ENCODE measurements at regions not wholly inside any gene's neighbourhood (a gene's known extent, or its start where the extent isn't known, plus 50 kb on each side); places are given as distances from the start of the nearest gene placed in this dataset.

DNA sequence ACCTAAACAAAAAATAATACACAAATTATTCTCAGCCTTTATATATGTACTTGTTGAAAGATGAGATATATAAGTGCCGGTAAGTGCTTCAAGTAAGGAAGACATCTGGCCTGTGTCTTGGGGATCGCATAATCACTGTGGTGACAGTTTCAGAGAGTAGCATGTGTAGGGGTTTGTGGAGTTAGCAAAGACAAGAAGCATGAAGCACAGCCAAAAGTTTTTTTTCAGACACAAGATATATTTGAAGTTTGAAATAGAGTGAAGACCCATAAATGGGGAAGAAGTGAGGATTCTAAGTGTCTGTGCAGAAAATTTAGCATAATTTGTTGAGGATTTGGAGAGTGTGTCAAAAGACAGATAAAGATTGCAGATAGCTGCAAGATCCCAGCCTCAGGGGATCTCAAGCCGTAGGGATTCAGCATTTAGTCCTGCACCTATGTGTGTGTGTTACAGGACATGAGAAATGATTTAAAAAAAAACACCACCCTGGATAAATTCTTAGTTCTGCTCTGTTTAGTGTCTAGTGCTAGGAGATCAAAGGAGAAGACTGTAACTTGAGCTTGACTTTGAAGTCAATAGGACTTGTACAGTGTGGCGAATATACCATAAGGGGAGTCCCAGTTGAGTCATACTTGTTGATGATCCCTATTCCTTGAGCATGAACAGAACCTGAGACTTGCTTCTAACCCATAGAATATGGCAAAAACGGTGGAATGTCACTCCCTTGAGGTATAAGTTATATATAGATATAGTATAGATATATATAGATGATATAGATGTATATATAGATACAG is 123.9 kb upstream of the GRM7 start:
- CTCF ChIA-PET = no interaction called here
- POLR2A ChIA-PET = no interaction called here
- Mint-ChIP-seq H3K4me1 (no peaks in the 10 kb centered on the region), H3K27me3 (no peaks in the 10 kb centered on the region), H3K4me3 (no peak overlapping the region), H3K9me3 (peaks cover 2 to 39% (median 8%) of the 10 kb centered on the region in 5 donors), H3K27ac (no peak overlapping the region), H3K36me3 (no peaks in the 10 kb centered on the region)
- no peaks in the 10 kb centered on the region for H3K36me3 ChIP-seq (ENCODE audit: insufficient read depth, low read length)
- no peaks in the 10 kb centered on the region for H3K4me1 ChIP-seq (ENCODE audit: insufficient read depth, low read length)
- no peak overlapping the region for H3K4me3 ChIP-seq (ENCODE audit: low read length)
- H3K27ac ChIP-seq (ENCODE audit: low read depth, low read length) = no peak overlapping the region
- H3K9me3 ChIP-seq (ENCODE audit: low read length) = no peaks in the 10 kb centered on the region
- DNase-seq = no peak
- no peaks in the 10 kb centered on the region for H3K27me3 ChIP-seq (ENCODE audit: insufficient read depth, low read length, poor library complexity, severe bottlenecking)

DNA sequence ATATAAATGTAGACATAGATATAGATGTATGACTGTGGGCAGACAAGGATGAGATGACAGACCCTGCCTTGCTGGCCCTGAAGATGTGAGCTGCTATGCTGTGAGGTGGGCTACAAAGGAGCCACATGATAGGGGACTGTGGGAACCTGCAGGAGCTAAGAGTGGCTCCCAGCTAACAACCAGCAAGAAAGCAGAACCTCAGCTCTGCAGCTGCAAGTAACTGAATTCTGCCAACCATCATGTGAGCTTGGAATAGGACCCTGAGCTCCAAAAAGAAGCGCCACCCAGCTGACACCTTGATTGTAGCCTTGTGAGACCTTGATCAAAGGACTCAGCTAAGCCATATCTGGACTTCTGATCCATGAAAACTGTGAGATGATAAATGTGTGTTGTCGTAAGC is 123.3 kb upstream of the GRM7 start:
- Histone ChIP-seq H3K9me3 (ENCODE audit: low read length) (no peaks in the 10 kb centered on the region), H3K4me1 (ENCODE audit: insufficient read depth, low read length) (no peaks in the 10 kb centered on the region), H3K27me3 (ENCODE audit: insufficient read depth, low read length, poor library complexity, severe bottlenecking) (no peaks in the 10 kb centered on the region), H3K36me3 (ENCODE audit: insufficient read depth, low read length) (no peaks in the 10 kb centered on the region), H3K27ac (ENCODE audit: low read depth, low read length) (no peak overlapping the region), H3K4me3 (ENCODE audit: low read length) (no peak overlapping the region)
- DNase-seq = no peak
- POLR2A ChIA-PET = no interaction called here
- Mint-ChIP-seq H3K4me3 (no peak overlapping the region), H3K9me3 (peaks cover 5 to 39% (median 8%) of the 10 kb centered on the region in 5 donors), H3K36me3 (no peaks in the 10 kb centered on the region), H3K27me3 (no peaks in the 10 kb centered on the region), H3K4me1 (no peaks in the 10 kb centered on the region), H3K27ac (no peak overlapping the region)
- CTCF ChIA-PET = no interaction called here

DNA sequence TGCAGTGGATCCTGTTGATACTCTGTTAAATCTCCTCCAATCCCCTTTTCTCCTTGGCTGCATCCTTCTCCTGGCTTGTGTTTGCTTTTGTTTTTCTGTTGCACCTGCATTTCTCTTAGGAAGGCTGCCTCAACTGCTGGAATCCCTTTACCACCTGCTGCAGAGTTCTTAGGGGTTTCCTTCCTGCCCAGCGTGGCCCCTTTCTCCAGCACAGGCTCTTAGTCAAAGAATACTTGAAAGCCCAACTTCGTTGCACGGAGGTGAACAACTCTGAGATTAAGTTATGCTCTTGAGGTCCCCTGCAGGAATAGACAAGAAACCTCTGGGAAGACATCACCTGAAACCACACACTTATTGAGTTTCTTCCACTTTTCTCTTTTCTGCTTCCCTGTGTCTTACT is 121.6 kb upstream of the GRM7 start:
- H3K27me3 ChIP-seq (ENCODE audit: insufficient read depth, low read length, poor library complexity, severe bottlenecking) = no peaks in the 10 kb centered on the region
- CTCF ChIA-PET = no interaction called here
- H3K27ac ChIP-seq (ENCODE audit: low read depth, low read length) = no peak overlapping the region
- no peaks in the 10 kb centered on the region for H3K27me3 Mint-ChIP-seq
- no peak for DNase-seq
- no peaks in the 10 kb centered on the region for H3K4me1 ChIP-seq (ENCODE audit: insufficient read depth, low read length)
- no peak overlapping the region for H3K4me3 ChIP-seq (ENCODE audit: low read length)
- H3K36me3 Mint-ChIP-seq = no peaks in the 10 kb centered on the region
- POLR2A ChIA-PET = no interaction called here
- no peaks in the 10 kb centered on the region for H3K9me3 ChIP-seq (ENCODE audit: low read length)
- H3K9me3 Mint-ChIP-seq = peaks cover 4 to 48% (median 8%) of the 10 kb centered on the region in 5 donors
- H3K36me3 ChIP-seq (ENCODE audit: insufficient read depth, low read length) = no peaks in the 10 kb centered on the region
- no peak overlapping the region for H3K27ac Mint-ChIP-seq
- no peaks in the 10 kb centered on the region for H3K4me1 Mint-ChIP-seq
- H3K4me3 Mint-ChIP-seq = no peak overlapping the region

DNA sequence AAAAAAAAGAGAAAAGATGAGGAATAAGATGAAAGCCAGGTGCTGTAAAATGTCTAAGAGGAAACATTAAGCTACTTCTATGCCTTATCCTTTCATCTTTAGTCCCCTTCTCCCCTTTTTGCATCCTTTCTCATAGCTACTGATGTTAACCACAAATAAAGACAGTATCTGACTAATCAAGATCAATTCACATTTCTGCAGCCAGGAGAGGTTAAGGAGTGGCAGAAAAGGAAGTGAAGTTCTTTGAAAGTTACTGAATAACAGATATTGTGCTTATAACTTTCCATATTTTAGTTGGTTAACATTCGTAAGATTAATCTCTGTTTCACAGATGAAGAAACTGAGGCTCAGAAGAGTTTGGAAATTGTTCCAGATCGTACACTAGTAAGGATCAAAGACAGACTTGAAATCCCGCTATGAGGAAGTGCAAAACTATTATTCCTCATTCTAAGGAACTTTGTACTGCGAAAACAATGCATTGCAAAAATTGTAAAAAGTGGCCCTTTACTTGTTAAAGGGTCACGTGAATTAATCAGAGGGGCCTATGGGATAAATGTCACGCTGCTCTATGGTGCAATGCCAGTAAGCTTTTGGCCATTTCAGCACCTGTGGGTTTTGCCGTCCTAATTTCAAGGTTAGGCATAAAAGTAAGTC is 117.7 kb upstream of the GRM7 start:
- Histone ChIP-seq H3K36me3 (ENCODE audit: insufficient read depth, low read length) (no peaks in the 10 kb centered on the region), H3K27me3 (ENCODE audit: insufficient read depth, low read length, poor library complexity, severe bottlenecking) (no peaks in the 10 kb centered on the region), H3K4me3 (ENCODE audit: low read length) (no peak overlapping the region), H3K4me1 (ENCODE audit: insufficient read depth, low read length) (no peaks in the 10 kb centered on the region), H3K27ac (ENCODE audit: low read depth, low read length) (no peak overlapping the region), H3K9me3 (ENCODE audit: low read length) (no peaks in the 10 kb centered on the region)
- Mint-ChIP-seq H3K4me1 (no peaks in the 10 kb centered on the region), H3K9me3 (peaks cover 5 to 35% (median 11%) of the 10 kb centered on the region in 5 donors), H3K36me3 (no peaks in the 10 kb centered on the region), H3K27ac (no peak overlapping the region), H3K27me3 (no peaks in the 10 kb centered on the region), H3K4me3 (no peak overlapping the region)
- CTCF ChIA-PET = no interaction called here
- DNase-seq = no peak
- POLR2A ChIA-PET = no interaction called here

DNA sequence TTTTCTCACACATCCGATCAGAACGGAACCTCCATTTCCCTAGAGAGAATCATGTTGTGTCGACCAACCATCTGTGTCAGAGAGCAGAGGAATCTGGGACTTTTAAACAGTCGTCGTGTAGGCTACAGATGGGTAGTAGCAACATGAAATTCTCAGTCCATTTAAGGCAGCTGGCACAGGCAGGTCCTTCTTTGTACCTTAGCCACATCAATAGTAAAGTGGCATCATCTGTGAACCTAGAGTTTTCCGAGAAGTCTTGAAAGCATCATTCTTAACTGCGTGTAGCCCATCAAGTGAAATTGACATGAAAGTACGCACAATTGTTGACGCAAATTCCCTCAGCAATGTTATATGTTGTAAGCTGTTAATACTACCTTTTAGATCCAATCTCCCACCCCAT is 114.5 kb upstream of the GRM7 start:
- Histone ChIP-seq H3K9me3 (ENCODE audit: low read length) (no peaks in the 10 kb centered on the region), H3K4me1 (ENCODE audit: insufficient read depth, low read length) (no peaks in the 10 kb centered on the region), H3K36me3 (ENCODE audit: insufficient read depth, low read length) (no peaks in the 10 kb centered on the region), H3K27me3 (ENCODE audit: insufficient read depth, low read length, poor library complexity, severe bottlenecking) (no peaks in the 10 kb centered on the region), H3K4me3 (ENCODE audit: low read length) (no peak overlapping the region), H3K27ac (ENCODE audit: low read depth, low read length) (no peak overlapping the region)
- no peak overlapping the region for H3K27ac Mint-ChIP-seq
- no peaks in the 10 kb centered on the region for H3K27me3 Mint-ChIP-seq
- H3K9me3 Mint-ChIP-seq = peaks cover 7 to 28% (median 11%) of the 10 kb centered on the region in 5 donors
- CTCF ChIA-PET = no interaction called here
- no peaks in the 10 kb centered on the region for H3K36me3 Mint-ChIP-seq
- no peak overlapping the region for H3K4me3 Mint-ChIP-seq
- no peak for DNase-seq
- POLR2A ChIA-PET = no interaction called here
- H3K4me1 Mint-ChIP-seq = no peaks in the 10 kb centered on the region

DNA sequence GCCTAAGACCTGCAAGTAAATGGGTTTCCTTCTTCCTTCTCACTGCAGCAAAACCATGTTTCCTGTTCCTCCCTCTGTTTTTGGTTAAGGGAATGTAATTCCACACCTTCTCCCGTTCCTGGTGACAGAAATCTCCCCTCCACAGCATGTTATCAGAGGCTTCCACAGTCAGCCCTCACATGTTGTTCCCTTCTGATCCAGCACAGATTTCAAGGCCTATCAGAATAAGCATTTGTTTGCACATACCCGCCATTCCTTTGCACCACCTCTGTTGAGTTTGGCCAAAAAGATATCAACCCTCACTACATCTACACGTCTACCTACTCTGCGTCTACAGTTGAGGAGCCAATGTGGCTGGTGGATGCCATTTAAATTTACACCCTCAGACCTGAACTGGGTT is 113.9 kb upstream of the GRM7 start:
- Mint-ChIP-seq H3K4me1 (no peaks in the 10 kb centered on the region), H3K27me3 (no peaks in the 10 kb centered on the region), H3K36me3 (no peaks in the 10 kb centered on the region), H3K27ac (no peak overlapping the region), H3K9me3 (peaks cover 7 to 28% (median 11%) of the 10 kb centered on the region in 5 donors), H3K4me3 (no peak overlapping the region)
- DNase-seq = no peak
- no peaks in the 10 kb centered on the region for H3K36me3 ChIP-seq (ENCODE audit: insufficient read depth, low read length)
- no peaks in the 10 kb centered on the region for H3K4me1 ChIP-seq (ENCODE audit: insufficient read depth, low read length)
- ChIA-PET POLR2A (no interaction called here), CTCF (no interaction called here)
- no peak overlapping the region for H3K4me3 ChIP-seq (ENCODE audit: low read length)
- no peak overlapping the region for H3K27ac ChIP-seq (ENCODE audit: low read depth, low read length)
- H3K27me3 ChIP-seq (ENCODE audit: insufficient read depth, low read length, poor library complexity, severe bottlenecking) = no peaks in the 10 kb centered on the region
- H3K9me3 ChIP-seq (ENCODE audit: low read length) = no peaks in the 10 kb centered on the region

DNA sequence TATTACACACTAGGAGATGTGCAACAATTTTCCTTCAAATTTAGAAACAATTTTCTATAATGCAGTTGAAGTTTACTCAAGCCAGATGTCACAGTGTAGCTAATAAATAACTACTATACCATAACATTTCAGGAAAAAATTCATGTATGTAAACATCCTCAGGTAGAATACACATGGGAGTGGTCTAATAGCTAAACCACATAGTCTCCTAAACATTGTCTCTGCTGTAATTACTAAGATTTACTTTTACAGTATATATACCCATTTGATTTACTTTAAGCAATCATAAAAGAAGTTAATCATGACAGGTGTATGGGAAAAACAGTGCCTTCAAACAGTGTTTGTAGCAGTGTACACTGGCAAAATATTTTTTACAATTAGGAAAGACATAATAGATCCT is 110.1 kb upstream of the GRM7 start:
- no peaks in the 10 kb centered on the region for H3K36me3 Mint-ChIP-seq
- POLR2A ChIA-PET = no interaction called here
- no peaks in the 10 kb centered on the region for H3K4me1 ChIP-seq (ENCODE audit: insufficient read depth, low read length)

DNA sequence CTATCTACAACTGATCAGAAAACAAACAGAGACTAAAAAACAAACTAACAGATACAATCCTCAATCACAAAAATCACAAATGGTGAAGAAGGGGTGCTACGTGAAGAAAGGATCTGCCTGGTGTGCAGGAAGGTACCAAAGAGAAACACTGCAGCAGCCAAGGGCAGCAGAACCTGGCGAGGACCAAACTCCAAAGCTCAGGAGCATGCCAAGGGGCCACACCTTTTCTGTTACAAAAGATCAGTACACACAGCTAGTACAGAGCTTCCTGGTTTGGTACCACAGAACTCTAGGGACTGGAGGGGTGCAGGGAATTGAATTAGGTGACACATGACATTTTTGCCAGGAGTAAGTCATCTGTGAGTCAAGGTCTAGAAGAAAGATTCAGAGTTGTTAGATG is 107.4 kb upstream of the GRM7 start:
- H3K9me3 Mint-ChIP-seq = peaks cover 0 to 36% (median 7%) of the 10 kb centered on the region in 5 donors
- no peak overlapping the region for H3K27ac ChIP-seq (ENCODE audit: low read depth, low read length)
- ChIA-PET POLR2A (no interaction called here), CTCF (no interaction called here)
- no peak overlapping the region for H3K4me3 Mint-ChIP-seq
- H3K4me1 ChIP-seq (ENCODE audit: insufficient read depth, low read length) = no peaks in the 10 kb centered on the region
- H3K4me3 ChIP-seq (ENCODE audit: low read length) = no peak overlapping the region
- H3K27me3 Mint-ChIP-seq = no peaks in the 10 kb centered on the region
- H3K36me3 ChIP-seq (ENCODE audit: insufficient read depth, low read length) = no peaks in the 10 kb centered on the region
- no peaks in the 10 kb centered on the region for H3K9me3 ChIP-seq (ENCODE audit: low read length)
- H3K4me1 Mint-ChIP-seq = no peaks in the 10 kb centered on the region
- H3K36me3 Mint-ChIP-seq = no peaks in the 10 kb centered on the region
- DNase-seq = no peak
- H3K27me3 ChIP-seq (ENCODE audit: insufficient read depth, low read length, poor library complexity, severe bottlenecking) = no peaks in the 10 kb centered on the region
- no peak overlapping the region for H3K27ac Mint-ChIP-seq

More for the DNA sequence above, 110.1 kb upstream of the GRM7 start:
- Histone ChIP-seq H3K9me3 (ENCODE audit: low read length) (no peaks in the 10 kb centered on the region), H3K27ac (ENCODE audit: low read depth, low read length) (no peak overlapping the region), H3K4me3 (ENCODE audit: low read length) (no peak overlapping the region), H3K27me3 (ENCODE audit: insufficient read depth, low read length, poor library complexity, severe bottlenecking) (no peaks in the 10 kb centered on the region), H3K36me3 (ENCODE audit: insufficient read depth, low read length) (no peaks in the 10 kb centered on the region)
- CTCF ChIA-PET = no interaction called here
- no peak overlapping the region for H3K4me3 Mint-ChIP-seq
- H3K27me3 Mint-ChIP-seq = no peaks in the 10 kb centered on the region
- H3K4me1 Mint-ChIP-seq = no peaks in the 10 kb centered on the region
- H3K27ac Mint-ChIP-seq = no peak overlapping the region
- DNase-seq = no peak
- H3K9me3 Mint-ChIP-seq = peaks cover 7 to 36% (median 12%) of the 10 kb centered on the region in 5 donors
